ENCODE measurements at regions not wholly inside any gene's neighbourhood (a gene's known extent, or its start where the extent isn't known, plus 50 kb on each side); places are given as distances from the start of the nearest gene placed in this dataset.

- TF ChIP-seq CTCF (IDR thresholded peaks at IDR 0.05) = no peak
- TF ChIP-seq EZH2 (IDR thresholded peaks at IDR 0.05; ENCODE audit: borderline replicate concordance, insufficient read depth, low read depth, low read length, poor library complexity, severe bottlenecking) = no peak
Observed at GRCh38 chr1:204756349-204756748, 70.8 kb upstream of the LRRN2 start.

All from B cell (primary cell).